HEK293 (cell line): ENCODE measurements at regions not wholly inside any gene's neighbourhood (a gene's known extent, or its start where the extent isn't known, plus 50 kb on each side); places are given as distances from the start of the nearest gene placed in this dataset.

Experiments
- CTCF ChIA-PET: fragments of 350-600 bp; formaldehyde crosslinking; extraction: SDS; loops from one replicate; lab custom pipeline; 2021; ENCODE audit warnings: antibody characterized with exemption; lab: Yijun Ruan, JAX
- POLR2A ChIA-PET: fragments of 300-600 bp; formaldehyde crosslinking; extraction: SDS; loops from one replicate; lab custom pipeline; 2020; ENCODE audit warnings: antibody characterized with exemption, inconsistent platforms; lab: Yijun Ruan, JAX
- H3K27ac ChIP-seq: fragments of 200-500 bp; sonication (Bioruptor generic); 2 replicates; pipeline ENCODE4 v1.5.1; 2014; ENCODE audit warnings: low read depth, low read length, control low read depth, inconsistent platforms; ENCODE audit errors: extremely low read depth
- H3K36me3 ChIP-seq, 2 experiments: fragments of 200-500 bp in 1 of 2; sonication (Bioruptor generic) in 1 of 2; 1 replicate in 1 of 2; 2 replicates in 1 of 2; pipeline ENCODE4 v1.5.1; 2014 to 2017; ENCODE audit warnings: inconsistent platforms in 2 of 2, low read length in 2 of 2; ENCODE audit not compliant: control insufficient read depth in 2 of 2, insufficient read depth in 1 of 2
- H3K4me1 ChIP-seq: fragments of 200-500 bp; sonication (Bioruptor generic); 2 replicates; pipeline ENCODE4 v1.5.1; 2014; ENCODE audit warnings: mild to moderate bottlenecking, low read length, inconsistent platforms; ENCODE audit not compliant: control insufficient read depth, insufficient read depth
- H3K4me3 ChIP-seq: 2 replicates; pipeline ENCODE4 v1.5.1; 2011; ENCODE audit warnings: low read depth, mild to moderate bottlenecking, control low read depth, low read length, moderate library complexity
- H3K9me3 ChIP-seq: fragments of 200-500 bp; sonication (Bioruptor generic); 2 replicates; pipeline ENCODE4 v1.5.1; 2014; ENCODE audit warnings: low read depth, low read length, inconsistent platforms; ENCODE audit not compliant: control insufficient read depth, insufficient read depth
- FEZF1 ChIP-seq: fragments of 450-650 bp; formaldehyde crosslinking; IDR thresholded peaks from 2 replicates; pipeline ENCODE4 v1.5.1; 2016; ENCODE audit warnings: missing biosample characterization, missing genetic modification characterization
- MYNN ChIP-seq: fragments of 450-650 bp; formaldehyde crosslinking; IDR thresholded peaks from 2 replicates; pipeline ENCODE4 v1.5.1; 2016; ENCODE audit warnings: missing biosample characterization, missing genetic modification characterization, borderline replicate concordance
- SALL2 ChIP-seq: fragments of 450-650 bp; formaldehyde crosslinking; IDR thresholded peaks from 2 replicates; pipeline ENCODE4 v1.5.0; 2017; ENCODE audit warnings: missing biosample characterization, mild to moderate bottlenecking, missing genetic modification characterization, borderline replicate concordance
- ZBTB7A ChIP-seq: fragments of 450-650 bp; formaldehyde crosslinking; IDR thresholded peaks from 2 replicates; pipeline ENCODE4 v1.5.1; 2016; ENCODE audit warnings: low read depth, missing biosample characterization, missing genetic modification characterization
- ZNF202 ChIP-seq: fragments of 450-650 bp; formaldehyde crosslinking; IDR thresholded peaks from 2 replicates; pipeline ENCODE4 v1.5.1; 2016; ENCODE audit warnings: missing biosample characterization, missing genetic modification characterization, borderline replicate concordance
- ZNF394 ChIP-seq: fragments of 450-650 bp; formaldehyde crosslinking; IDR thresholded peaks from 2 replicates; pipeline ENCODE4 v1.5.1; 2016; ENCODE audit warnings: missing biosample characterization, missing genetic modification characterization, mild to moderate bottlenecking, moderate library complexity, borderline replicate concordance
- ZNF521 ChIP-seq: fragments of 450-650 bp; formaldehyde crosslinking; IDR thresholded peaks from 2 replicates; pipeline ENCODE4 v1.5.1; 2017; ENCODE audit warnings: missing biosample characterization, mild to moderate bottlenecking, missing genetic modification characterization
- ZNF549 ChIP-seq: fragments of 450-650 bp; IDR thresholded peaks from 2 replicates; pipeline ENCODE4 v1.5.1; 2018; ENCODE audit warnings: missing biosample characterization, missing genetic modification characterization, mild to moderate bottlenecking, inconsistent platforms, moderate library complexity
- ZNF560 ChIP-seq: fragments of 450-650 bp; formaldehyde crosslinking; IDR thresholded peaks from 2 replicates; pipeline ENCODE4 v1.5.1; 2017; ENCODE audit warnings: missing biosample characterization, missing genetic modification characterization, borderline replicate concordance
- ZNF624 ChIP-seq: fragments of 450-650 bp; formaldehyde crosslinking; IDR thresholded peaks from 2 replicates; pipeline ENCODE4 v1.5.1; 2017; ENCODE audit warnings: missing biosample characterization, missing genetic modification characterization
- ZNF664 ChIP-seq: fragments of 450-650 bp; formaldehyde crosslinking; IDR thresholded peaks from 2 replicates; pipeline ENCODE4 v1.5.1; 2016; ENCODE audit warnings: missing biosample characterization, missing genetic modification characterization
- ZNF701 ChIP-seq: fragments of 450-650 bp; formaldehyde crosslinking; IDR thresholded peaks from 2 replicates; pipeline ENCODE4 v1.5.1; 2016; ENCODE audit warnings: missing biosample characterization, missing genetic modification characterization
- ZNF747 ChIP-seq: fragments of 450-650 bp; formaldehyde crosslinking; IDR thresholded peaks from 2 replicates; pipeline ENCODE4 v1.5.1; 2016; ENCODE audit warnings: missing biosample characterization, missing genetic modification characterization
- ZNF768 ChIP-seq: fragments of 450-650 bp; formaldehyde crosslinking; IDR thresholded peaks from 2 replicates; pipeline ENCODE4 v1.5.1; 2018; ENCODE audit warnings: missing biosample characterization, mild to moderate bottlenecking, missing genetic modification characterization
- TF ChIP-seq, protein P1 (sequence below): fragments of 450-650 bp; formaldehyde crosslinking; IDR thresholded peaks from 2 replicates; pipeline ENCODE4 v1.5.1; 2017; ENCODE audit warnings: missing biosample characterization, mild to moderate bottlenecking, missing genetic modification characterization, moderate library complexity
- TF ChIP-seq, protein P2 (sequence below): fragments of 450-650 bp; formaldehyde crosslinking; conservative IDR thresholded peaks from 2 replicates; pipeline ENCODE4 v1.5.1; 2016; ENCODE audit warnings: low read depth, missing biosample characterization, missing genetic modification characterization
- TF ChIP-seq, protein P3 (sequence below): fragments of 450-650 bp; formaldehyde crosslinking; IDR thresholded peaks from 2 replicates; pipeline ENCODE4 v1.5.1; 2016; ENCODE audit warnings: missing biosample characterization, missing genetic modification characterization
- TF ChIP-seq, protein P4 (sequence below): fragments of 450-650 bp; formaldehyde crosslinking; IDR thresholded peaks from 2 replicates; pipeline ENCODE4 v1.5.1; 2016; ENCODE audit warnings: missing biosample characterization, missing genetic modification characterization
- TF ChIP-seq, protein P5 (sequence below): fragments of 450-650 bp; formaldehyde crosslinking; IDR thresholded peaks from 2 replicates; pipeline ENCODE4; 2016; ENCODE audit warnings: missing biosample characterization, missing genetic modification characterization

DNA sequence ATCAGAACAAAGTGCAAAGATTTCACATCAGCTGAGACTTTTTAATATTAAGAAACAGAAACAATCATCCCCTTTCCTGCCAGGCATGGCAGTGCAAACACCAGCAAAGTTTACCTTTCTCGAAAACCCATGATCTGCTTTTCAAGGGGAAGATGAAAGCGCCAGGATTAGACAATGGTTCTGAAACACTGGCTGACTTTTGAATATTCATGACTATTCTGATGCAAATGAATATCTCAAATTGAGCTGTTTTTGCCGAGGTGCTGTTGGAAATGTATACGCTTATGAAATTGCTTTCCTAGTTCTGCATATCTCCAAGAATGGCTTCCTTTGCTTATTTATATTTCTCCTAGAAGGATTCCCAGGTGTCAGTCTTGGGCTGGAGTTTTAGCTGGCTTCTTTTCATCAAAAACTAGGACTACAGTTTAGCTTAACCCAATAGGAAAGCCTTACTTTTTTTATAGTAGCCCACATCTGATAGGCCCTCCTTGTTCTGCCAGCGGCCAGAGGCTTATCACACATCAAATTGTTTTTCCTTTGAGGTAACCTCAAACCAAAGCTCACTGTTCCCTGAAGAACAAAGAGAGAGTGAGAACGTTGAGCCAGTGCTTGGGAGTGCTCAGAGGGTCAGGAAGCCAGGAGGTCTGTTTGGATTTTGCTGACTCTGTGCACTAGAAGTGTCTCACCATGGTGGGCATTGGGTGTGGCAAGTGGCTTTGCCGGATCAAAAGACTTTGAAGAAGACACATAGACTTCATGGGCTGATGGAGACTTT is 74.0 kb upstream of the PLCL2 start:
- Histone ChIP-seq H3K4me1 (no peaks in the 10 kb centered on the region), H3K27ac (no peak overlapping the region), H3K36me3 (no peaks in the 10 kb centered on the region), H3K9me3 (no peaks in the 10 kb centered on the region), H3K4me3 (no peak overlapping the region)
- POLR2A ChIA-PET, result no interaction called here
- CTCF ChIA-PET, result interaction anchor here (1.2 kb wide), 1 partner anchor 18 kb away, joined by 3 read pairs; no protein-coding TSS in a partner anchor
- TF ChIP-seq MYNN (tag by site-specific recombination), result no peak
- TF ChIP-seq ZNF624 (tag by site-specific recombination), result no peak
- TF ChIP-seq, protein P1, sequence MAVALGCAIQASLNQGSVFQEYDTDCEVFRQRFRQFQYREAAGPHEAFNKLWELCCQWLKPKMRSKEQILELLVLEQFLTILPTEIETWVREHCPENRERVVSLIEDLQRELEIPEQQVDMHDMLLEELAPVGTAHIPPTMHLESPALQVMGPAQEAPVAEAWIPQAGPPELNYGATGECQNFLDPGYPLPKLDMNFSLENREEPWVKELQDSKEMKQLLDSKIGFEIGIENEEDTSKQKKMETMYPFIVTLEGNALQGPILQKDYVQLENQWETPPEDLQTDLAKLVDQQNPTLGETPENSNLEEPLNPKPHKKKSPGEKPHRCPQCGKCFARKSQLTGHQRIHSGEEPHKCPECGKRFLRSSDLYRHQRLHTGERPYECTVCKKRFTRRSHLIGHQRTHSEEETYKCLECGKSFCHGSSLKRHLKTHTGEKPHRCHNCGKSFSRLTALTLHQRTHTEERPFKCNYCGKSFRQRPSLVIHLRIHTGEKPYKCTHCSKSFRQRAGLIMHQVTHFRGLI (tag by site-specific recombination), result no peak
- TF ChIP-seq FEZF1, result no peak
- no peak for TF ChIP-seq ZNF701 (tag by site-specific recombination)
- TF ChIP-seq, protein P2, sequence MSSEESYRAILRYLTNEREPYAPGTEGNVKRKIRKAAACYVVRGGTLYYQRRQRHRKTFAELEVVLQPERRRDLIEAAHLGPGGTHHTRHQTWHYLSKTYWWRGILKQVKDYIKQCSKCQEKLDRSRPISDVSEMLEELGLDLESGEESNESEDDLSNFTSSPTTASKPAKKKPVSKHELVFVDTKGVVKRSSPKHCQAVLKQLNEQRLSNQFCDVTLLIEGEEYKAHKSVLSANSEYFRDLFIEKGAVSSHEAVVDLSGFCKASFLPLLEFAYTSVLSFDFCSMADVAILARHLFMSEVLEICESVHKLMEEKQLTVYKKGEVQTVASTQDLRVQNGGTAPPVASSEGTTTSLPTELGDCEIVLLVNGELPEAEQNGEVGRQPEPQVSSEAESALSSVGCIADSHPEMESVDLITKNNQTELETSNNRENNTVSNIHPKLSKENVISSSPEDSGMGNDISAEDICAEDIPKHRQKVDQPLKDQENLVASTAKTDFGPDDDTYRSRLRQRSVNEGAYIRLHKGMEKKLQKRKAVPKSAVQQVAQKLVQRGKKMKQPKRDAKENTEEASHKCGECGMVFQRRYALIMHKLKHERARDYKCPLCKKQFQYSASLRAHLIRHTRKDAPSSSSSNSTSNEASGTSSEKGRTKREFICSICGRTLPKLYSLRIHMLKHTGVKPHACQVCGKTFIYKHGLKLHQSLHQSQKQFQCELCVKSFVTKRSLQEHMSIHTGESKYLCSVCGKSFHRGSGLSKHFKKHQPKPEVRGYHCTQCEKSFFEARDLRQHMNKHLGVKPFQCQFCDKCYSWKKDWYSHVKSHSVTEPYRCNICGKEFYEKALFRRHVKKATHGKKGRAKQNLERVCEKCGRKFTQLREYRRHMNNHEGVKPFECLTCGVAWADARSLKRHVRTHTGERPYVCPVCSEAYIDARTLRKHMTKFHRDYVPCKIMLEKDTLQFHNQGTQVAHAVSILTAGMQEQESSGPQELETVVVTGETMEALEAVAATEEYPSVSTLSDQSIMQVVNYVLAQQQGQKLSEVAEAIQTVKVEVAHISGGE, result no peak
- no peak for TF ChIP-seq ZNF521 (tag by site-specific recombination)
- TF ChIP-seq, protein P3, sequence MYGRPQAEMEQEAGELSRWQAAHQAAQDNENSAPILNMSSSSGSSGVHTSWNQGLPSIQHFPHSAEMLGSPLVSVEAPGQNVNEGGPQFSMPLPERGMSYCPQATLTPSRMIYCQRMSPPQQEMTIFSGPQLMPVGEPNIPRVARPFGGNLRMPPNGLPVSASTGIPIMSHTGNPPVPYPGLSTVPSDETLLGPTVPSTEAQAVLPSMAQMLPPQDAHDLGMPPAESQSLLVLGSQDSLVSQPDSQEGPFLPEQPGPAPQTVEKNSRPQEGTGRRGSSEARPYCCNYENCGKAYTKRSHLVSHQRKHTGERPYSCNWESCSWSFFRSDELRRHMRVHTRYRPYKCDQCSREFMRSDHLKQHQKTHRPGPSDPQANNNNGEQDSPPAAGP (tag by site-specific recombination), result no peak
- no peak for TF ChIP-seq ZNF549 (tag by site-specific recombination)
- no peak for TF ChIP-seq ZNF664 (tag by site-specific recombination)

DNA sequence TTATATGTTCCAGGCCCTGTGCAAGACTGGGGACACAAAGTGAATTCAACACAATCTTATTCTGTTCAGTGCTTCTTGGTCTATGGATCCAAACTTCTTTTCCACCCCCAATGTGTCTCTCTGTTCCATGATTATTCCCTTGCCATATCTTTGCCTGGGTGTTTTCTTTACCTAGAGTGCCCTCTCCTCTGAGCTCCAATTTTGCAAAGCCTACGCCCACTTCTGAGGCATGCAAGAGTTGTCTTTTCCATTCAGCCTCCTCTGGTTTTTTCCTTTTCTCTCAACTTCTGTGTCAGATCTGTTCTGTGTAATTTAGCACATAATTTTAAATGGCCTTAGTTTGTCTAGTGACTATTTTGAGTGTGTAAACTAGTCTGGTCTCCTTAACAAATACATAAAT is 72.8 kb upstream of the PLCL2 start:
- H3K36me3 ChIP-seq, result no peaks in the 10 kb centered on the region
- CTCF ChIA-PET, result interaction anchor here (1.1 kb wide), 1 partner anchor 17 kb away, joined by 3 read pairs; no protein-coding TSS in a partner anchor
- TF ChIP-seq ZNF747 (tag by site-specific recombination) (no peak), ZBTB7A (tag by site-specific recombination) (no peak), SALL2 (tag by site-specific recombination) (no peak), ZNF394 (tag by site-specific recombination) (no peak), ZNF202 (no peak), ZNF768 (no peak), ZNF560 (tag by site-specific recombination) (no peak)
- TF ChIP-seq, protein P2, result no peak
- TF ChIP-seq, protein P4, sequence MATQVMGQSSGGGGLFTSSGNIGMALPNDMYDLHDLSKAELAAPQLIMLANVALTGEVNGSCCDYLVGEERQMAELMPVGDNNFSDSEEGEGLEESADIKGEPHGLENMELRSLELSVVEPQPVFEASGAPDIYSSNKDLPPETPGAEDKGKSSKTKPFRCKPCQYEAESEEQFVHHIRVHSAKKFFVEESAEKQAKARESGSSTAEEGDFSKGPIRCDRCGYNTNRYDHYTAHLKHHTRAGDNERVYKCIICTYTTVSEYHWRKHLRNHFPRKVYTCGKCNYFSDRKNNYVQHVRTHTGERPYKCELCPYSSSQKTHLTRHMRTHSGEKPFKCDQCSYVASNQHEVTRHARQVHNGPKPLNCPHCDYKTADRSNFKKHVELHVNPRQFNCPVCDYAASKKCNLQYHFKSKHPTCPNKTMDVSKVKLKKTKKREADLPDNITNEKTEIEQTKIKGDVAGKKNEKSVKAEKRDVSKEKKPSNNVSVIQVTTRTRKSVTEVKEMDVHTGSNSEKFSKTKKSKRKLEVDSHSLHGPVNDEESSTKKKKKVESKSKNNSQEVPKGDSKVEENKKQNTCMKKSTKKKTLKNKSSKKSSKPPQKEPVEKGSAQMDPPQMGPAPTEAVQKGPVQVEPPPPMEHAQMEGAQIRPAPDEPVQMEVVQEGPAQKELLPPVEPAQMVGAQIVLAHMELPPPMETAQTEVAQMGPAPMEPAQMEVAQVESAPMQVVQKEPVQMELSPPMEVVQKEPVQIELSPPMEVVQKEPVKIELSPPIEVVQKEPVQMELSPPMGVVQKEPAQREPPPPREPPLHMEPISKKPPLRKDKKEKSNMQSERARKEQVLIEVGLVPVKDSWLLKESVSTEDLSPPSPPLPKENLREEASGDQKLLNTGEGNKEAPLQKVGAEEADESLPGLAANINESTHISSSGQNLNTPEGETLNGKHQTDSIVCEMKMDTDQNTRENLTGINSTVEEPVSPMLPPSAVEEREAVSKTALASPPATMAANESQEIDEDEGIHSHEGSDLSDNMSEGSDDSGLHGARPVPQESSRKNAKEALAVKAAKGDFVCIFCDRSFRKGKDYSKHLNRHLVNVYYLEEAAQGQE, result no peak
- TF ChIP-seq, protein P5, sequence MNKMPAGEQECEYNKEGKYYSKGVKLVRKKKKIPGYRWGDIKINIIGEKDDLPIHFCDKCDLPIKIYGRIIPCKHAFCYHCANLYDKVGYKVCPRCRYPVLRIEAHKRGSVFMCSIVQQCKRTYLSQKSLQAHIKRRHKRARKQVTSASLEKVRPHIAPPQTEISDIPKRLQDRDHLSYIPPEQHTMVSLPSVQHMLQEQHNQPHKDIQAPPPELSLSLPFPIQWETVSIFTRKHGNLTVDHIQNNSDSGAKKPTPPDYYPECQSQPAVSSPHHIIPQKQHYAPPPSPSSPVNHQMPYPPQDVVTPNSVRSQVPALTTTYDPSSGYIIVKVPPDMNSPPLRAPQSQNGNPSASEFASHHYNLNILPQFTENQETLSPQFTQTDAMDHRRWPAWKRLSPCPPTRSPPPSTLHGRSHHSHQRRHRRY, result no peak

More for the DNA sequence above, 72.8 kb upstream of the PLCL2 start:
- H3K9me3 ChIP-seq, result no peaks in the 10 kb centered on the region
- H3K27ac ChIP-seq, result no peak overlapping the region
- no peaks in the 10 kb centered on the region for H3K4me1 ChIP-seq
- POLR2A ChIA-PET, result no interaction called here
- H3K4me3 ChIP-seq, result no peak overlapping the region
